SKM-1 (cell line): ENCODE measurements at regions not wholly inside any gene's neighbourhood (a gene's known extent, or its start where the extent isn't known, plus 50 kb on each side); places are given as distances from the start of the nearest gene placed in this dataset.
"Not testable (repeated sequence)": the region's sequence is repeated elsewhere in the genome, so short reads cannot be mapped to it uniquely, and the experiment has no call there.

Source experiments
- DNase-seq: peaks from one replicate; lab custom pipeline; 2025; ENCODE audit not compliant: unreplicated experiment; lab: John Stamatoyannopoulos, UW

GRCh38 chr20:56724241-56724757, 95.2 kb downstream of the TFAP2C start:
- peak; percentile 32 for DNase-seq

- no peak for DNase-seq
These were observed 100.9 kb downstream of the TFAP2C start for GRCh38 chr20:56730003-56730402.

- no peak for DNase-seq
These were observed 101.9 kb downstream of the TFAP2C start for GRCh38 chr20:56730996-56731395.

GRCh38 chr20:56731476-56731875, 102.4 kb downstream of the TFAP2C start:
- no peak for DNase-seq

GRCh38 chr20:56733967-56734366, 104.9 kb downstream of the TFAP2C start:
- DNase-seq: no peak

GRCh38 chr20:56735084-56735642, 106.1 kb downstream of the TFAP2C start:
- no peak for DNase-seq

- no peak for DNase-seq
These were observed 107.3 kb downstream of the TFAP2C start for GRCh38 chr20:56736285-56736857.

GRCh38 chr20:56744325-56744821, 115.3 kb downstream of the TFAP2C start:
- not testable (repeated sequence) for DNase-seq

- no peak for DNase-seq
These were observed 119.6 kb downstream of the TFAP2C start for GRCh38 chr20:56748476-56749377.

- DNase-seq: no peak
These were observed 121.3 kb downstream of the TFAP2C start for GRCh38 chr20:56750430-56750829.

GRCh38 chr20:56752274-56752673, 123.2 kb downstream of the TFAP2C start:
- DNase-seq: no peak

- DNase-seq: no peak
These were observed 126.1 kb downstream of the TFAP2C start for GRCh38 chr20:56755201-56755600.

GRCh38 chr20:56756658-56757057, 127.6 kb downstream of the TFAP2C start:
- DNase-seq: not testable (repeated sequence)

- no peak for DNase-seq
These were observed 129.6 kb downstream of the TFAP2C start for GRCh38 chr20:56758706-56759105.

- DNase-seq: no peak
These were observed 130.7 kb downstream of the TFAP2C start for GRCh38 chr20:56759741-56760278.

- DNase-seq: no peak
These were observed 131.5 kb downstream of the TFAP2C start for GRCh38 chr20:56760610-56761009.

GRCh38 chr20:56761393-56761792, 132.3 kb downstream of the TFAP2C start:
- no peak for DNase-seq

GRCh38 chr20:56762401-56762800, 133.3 kb downstream of the TFAP2C start:
- DNase-seq: no peak

GRCh38 chr20:56762829-56763228, 133.7 kb downstream of the TFAP2C start:
- no peak for DNase-seq

GRCh38 chr20:56764671-56765070, 135.6 kb downstream of the TFAP2C start:
- no peak for DNase-seq
